GM19455 (cell line): ENCODE measurements at regions not wholly inside any gene's neighbourhood (a gene's known extent, or its start where the extent isn't known, plus 50 kb on each side); places are given as distances from the start of the nearest gene placed in this dataset.
"Not testable (repeated sequence)": the region's sequence is repeated elsewhere in the genome, so short reads cannot be mapped to it uniquely, and the experiment has no call there.

Experiments used
- ATAC-seq: cut with Tn5 transposase; IDR thresholded peaks from one replicate; pipeline ENCODE4 v1.9.1; 2021; ENCODE audit not compliant: unreplicated experiment

GRCh38 chr11:103716363-103716762, 320.1 kb upstream of the DDI1 start:
- no peak for ATAC-seq

DNA sequence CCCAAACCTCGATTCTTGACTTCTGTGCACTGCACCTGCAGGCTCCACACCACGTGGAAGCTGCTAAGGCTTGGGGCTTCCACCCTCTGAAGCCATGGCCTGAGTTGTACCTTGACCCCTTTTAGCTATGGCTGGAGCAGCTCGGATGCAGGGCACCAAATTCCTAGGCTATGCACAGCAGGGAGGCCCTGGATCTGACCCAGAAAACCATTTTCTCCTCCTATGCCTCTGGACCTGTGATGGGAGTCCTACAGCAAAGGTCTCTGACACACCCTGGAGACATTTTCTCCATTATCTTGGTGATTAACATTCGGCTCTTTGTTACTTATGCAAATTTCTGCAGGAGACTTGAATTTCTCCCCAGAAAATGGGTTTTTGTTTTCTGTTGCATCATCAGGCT, 309.2 kb upstream of the DDI1 start:
- ATAC-seq = no peak

GRCh38 chr11:103729617-103730016, 306.8 kb upstream of the DDI1 start:
- ATAC-seq = no peak

DNA sequence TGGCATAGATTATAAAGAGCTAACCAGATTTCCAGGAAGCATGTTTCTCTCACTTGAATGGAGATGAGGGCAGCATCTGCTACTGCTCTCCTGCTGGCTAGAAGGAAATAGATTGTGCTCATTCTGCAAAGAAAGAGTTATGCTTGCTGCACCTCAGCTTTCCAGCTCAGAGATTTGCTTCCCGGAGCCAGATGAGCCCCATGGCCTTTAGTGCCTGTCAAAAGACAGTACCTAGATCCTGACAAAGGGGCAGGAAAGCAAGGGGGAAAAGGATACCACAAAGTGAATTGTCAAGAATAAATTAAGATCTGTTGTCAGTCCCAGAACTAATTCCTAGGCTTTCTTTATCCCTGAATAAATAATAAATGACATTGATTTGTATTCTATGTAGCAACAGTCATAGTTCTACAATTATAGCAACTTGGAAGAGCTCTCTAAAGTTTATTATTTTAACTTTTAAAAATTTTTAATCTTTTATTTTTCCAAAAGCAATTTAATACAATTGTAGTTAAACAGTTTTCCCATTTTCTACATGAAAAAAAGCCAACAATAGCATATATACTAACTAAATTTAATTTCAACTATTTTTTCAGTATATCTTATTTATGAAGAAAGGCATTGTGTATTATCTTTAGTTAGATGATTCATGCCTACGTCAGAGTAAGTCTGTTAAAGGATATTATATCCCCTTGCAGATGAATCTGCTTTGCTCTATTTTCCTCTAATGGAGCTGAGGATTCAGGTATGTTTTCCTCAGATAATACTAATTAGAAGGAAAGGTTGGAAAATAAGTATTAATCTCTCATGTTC, 306.1 kb upstream of the DDI1 start:
- no peak for ATAC-seq

- no peak for ATAC-seq
Measured at GRCh38 chr11:103731670-103732069, 304.8 kb upstream of the DDI1 start.

DNA sequence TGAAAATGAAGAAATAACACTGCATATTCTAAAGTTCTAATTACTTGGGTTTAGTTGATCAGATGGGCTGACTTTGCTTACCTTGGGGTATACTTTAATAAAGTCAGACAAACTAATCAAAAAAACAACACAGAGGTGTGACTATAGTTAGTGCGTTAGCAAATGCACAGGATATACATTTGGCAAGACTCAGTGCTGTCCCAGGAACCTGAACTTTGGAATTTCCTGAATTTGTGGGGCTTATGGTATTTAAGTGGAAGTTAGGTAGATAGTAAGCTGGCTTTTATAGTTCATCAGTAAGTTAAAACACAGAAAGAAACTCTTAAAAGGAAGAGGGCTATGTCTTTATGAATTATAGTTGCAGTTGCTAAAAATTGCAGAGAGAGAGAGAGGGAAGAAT, 302.6 kb upstream of the DDI1 start:
- no peak for ATAC-seq

GRCh38 chr11:103735497-103736032, 300.9 kb upstream of the DDI1 start:
- ATAC-seq = no peak

DNA sequence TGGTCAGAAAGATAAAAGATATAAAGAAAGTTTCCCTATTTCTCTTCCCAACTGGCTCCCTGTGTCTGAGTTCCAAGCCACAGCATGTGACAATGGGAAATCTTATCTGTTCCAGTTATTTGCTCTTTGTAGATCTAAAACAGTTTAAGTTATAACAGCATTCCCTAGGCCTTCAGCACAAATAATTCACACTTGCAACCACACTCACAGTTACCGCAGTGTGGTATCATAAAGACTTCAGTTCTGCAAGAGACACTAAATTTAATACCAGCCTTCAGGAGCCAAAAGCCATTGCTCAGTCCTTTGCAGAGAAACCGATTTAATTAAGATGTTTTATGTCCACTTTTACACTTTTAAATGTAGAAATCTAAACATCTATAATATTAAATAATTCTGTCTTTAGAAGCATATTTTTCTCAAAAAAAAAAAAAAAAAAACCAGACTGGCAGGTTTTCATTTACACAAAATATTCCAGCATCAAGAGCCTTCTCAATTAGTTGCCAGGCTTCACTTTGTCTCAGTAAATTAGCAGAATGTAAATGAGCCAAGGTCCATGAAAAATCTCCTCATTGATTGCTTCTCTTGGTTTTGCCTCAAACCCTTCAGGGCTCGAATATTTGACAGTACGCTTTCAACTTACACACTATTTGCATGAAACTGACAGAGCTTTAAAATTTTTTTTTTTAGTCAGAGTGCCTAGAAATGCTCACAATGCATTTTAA, 300.0 kb upstream of the DDI1 start:
- ATAC-seq = no peak

- no peak for ATAC-seq
Measured at GRCh38 chr11:103737037-103737622, 299.3 kb upstream of the DDI1 start.

DNA sequence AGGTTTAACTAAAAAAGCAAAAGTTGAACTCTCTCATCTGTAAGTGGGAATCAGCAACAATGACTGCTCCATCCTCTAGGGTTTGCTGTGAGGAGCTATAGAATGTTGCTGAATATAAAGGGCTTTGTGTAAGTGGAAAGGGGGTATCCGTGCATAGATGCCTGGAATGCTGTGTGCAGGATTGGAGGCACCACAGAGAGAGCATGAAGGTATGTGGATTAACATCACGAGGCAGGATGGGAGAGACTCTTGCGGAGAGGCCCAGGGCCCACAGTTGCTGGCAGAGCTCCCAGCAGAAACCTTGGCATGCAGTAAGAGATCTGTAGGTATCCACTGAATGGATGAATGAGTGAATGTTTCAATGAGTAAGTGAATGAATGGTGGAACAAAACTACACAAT, 298.7 kb upstream of the DDI1 start:
- no peak for ATAC-seq

GRCh38 chr11:103739074-103739796, 297.2 kb upstream of the DDI1 start:
- not testable (repeated sequence) for ATAC-seq

DNA sequence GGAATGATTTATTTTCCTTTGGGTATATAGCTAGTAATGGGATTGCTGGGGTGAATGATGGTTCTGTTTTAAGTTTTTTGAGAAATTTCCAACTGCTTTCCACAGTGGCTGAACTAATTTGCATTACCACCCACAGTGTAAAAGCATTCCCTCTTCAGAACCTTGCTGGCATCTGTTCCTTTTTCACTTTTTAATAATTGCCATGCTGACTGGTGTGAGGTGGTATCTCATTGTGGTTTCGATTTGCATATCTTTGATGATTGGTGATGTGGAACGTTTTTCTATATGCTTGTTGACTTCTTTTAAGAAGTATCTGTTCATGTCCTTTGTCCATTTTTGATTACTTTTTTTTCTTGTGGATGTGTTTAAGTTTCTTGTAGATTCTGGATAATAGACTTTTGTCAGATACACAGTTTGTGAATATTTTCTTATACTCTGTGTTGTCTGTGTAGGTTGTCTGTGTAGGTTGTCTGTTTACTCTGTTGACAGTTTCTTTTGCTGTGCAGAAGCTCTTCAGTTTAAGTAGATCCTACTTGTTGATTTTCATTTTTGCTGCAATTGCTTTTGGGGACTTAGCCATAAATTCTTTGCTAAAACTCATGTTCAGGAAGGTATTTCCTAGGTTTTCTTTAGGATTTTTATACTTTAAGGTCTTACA, 291.8 kb upstream of the DDI1 start:
- no peak for ATAC-seq

DNA sequence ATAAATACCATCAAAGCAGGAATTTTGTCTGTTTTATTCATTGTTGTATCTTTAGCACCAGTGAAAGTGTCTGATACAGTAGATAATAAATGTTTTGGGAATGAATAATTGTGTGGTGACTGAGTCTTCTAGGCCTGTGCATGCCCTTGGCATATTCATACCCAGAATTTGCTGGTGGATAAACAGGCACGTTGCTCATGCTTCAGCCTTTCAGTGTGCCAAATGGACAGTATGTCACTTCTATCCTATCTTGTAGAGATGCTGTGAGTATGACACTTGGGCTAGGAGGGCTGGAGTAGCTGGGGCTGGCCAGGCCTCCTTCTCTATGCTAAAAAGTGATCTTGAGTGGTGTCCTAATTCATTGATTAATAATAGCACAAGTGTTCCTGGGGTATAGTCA, 287.3 kb upstream of the DDI1 start:
- no peak for ATAC-seq

DNA sequence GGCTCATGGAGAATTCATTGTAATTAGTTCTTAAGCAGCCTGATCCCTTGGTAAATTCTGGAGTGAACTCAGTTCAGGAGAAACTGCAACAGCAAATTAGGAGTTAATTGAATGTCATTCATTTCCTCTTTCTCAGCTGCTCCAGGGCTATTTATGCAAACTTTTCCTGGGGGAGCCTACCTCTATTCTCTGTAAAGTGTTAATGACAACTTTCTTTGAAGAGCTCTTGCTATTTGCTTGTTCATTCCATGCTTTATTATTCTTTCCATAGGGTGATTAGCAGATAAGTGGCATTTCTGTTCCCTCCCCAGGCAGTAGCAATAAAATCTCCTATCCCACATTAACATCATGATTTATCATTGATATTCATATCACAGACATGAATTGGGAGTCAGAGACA, 267.6 kb upstream of the DDI1 start:
- ATAC-seq = no peak

DNA sequence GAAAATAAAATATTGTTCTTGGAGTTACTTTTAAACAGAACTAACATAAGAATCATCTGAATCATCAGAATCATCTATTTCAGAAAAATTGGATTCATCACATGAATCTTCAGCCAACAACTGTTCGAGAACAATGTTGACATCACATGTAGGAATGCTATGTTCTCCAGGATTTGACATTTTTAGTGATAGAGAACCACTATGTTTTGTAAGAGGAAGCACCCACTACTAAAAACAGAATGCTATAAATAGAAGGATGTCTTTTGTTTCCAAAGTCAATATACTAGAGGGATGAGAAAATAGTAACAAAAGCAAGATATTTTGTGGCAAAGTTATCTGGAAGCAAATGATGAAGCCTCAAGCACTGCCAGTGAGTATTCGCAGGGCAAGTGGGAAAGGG, 263.4 kb upstream of the DDI1 start:
- no peak for ATAC-seq

DNA sequence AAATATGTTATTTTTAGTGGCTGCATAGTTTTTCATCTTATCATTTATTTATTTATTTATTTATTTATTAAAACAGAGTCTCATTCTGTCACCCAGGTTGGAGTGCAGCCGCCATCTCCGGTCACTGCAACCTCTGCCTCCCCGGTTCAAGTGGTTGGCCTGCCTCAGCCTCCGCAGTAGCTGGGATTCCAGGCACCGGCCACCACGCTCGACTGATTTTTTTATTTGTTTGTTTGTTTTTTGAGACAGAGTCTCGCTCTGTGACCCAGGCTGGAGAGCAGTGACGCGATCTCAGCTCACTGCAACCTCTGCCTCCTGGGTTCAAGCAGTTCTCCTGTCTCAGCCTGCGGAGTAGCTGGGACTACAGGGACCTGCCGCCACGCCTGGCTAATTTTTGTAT, 262.9 kb upstream of the DDI1 start:
- no peak for ATAC-seq

DNA sequence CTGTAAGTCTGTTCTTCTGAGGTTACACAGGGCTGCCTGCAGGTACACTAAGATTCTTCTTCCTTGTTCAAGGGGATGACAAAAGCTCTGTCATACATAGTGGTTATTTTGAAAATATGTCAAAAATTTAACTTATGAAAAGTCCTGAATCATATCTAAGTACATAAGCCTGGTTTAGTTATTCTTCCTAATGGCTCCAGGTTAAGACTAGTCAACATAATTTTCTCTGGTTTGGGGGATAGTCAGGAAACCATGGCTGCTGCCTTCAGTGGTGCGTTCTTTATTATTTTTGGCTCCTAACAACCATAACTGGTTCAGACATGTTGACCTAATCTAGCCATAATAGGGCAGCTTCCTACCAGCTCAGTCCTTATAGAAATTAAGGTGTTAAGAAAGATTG, 257.4 kb upstream of the DDI1 start:
- ATAC-seq = no peak

DNA sequence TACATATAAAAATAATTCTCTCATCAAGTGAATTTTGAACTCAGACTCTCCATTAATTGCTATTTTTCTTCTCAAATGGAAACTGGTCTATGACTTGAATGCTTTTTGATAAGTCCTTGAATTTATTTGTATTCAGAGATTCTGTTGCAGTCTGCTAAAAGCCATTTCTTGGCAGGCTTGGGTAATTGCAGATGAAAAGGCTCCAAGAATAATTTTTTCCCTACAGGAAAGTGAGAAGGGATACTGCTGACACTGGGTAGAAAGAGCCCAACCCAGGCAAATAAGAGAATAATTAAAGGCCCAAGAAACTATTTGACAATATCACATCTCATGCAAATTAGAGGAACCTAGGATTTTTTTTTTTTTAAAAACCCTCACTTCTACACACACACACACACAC, 246.5 kb upstream of the DDI1 start:
- ATAC-seq = no peak

DNA sequence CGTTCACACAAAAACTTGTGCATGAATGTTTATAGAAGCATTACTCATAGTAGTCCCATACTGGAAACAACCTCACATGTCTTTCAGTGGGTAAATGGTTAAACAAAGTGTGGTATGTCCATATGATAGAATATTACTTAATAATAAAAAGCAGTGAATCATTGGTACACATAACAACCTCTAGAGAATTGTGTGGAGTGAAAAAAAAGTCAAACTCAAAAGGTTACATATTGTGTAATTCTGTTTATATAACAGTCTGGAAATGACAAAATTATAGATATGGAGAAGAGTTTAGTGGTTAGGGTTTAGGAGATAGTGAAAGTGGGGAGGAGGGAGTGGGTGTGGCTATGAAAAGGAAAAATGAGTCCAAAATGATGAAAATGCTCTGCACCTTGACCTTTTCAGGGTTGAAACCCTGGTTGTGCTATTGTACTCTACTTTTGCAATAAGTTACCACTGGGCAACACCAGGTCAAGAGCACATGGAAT, 243.4 kb upstream of the DDI1 start:
- ATAC-seq = no peak

GRCh38 chr11:103794262-103794661, 242.2 kb upstream of the DDI1 start:
- ATAC-seq = no peak

GRCh38 chr11:103798026-103798425, 238.4 kb upstream of the DDI1 start:
- ATAC-seq = no peak
